HG03025 (cell line): ENCODE measurements at regions not wholly inside any gene's neighbourhood (a gene's known extent, or its start where the extent isn't known, plus 50 kb on each side); places are given as distances from the start of the nearest gene placed in this dataset.

Experiments
- ATAC-seq: cut with Tn5 transposase; IDR thresholded peaks from one replicate; pipeline ENCODE4 v1.9.1; 2021; ENCODE audit warnings: mild to moderate bottlenecking, moderate library complexity; ENCODE audit not compliant: unreplicated experiment, low FRiP score

GRCh38 chr13:109545931-109546330 lies 240.5 kb downstream of the IRS2 start:
- ATAC-seq: no peak

- no peak for ATAC-seq
Observed at GRCh38 chr13:109541081-109541480, 245.3 kb downstream of the IRS2 start.

DNA sequence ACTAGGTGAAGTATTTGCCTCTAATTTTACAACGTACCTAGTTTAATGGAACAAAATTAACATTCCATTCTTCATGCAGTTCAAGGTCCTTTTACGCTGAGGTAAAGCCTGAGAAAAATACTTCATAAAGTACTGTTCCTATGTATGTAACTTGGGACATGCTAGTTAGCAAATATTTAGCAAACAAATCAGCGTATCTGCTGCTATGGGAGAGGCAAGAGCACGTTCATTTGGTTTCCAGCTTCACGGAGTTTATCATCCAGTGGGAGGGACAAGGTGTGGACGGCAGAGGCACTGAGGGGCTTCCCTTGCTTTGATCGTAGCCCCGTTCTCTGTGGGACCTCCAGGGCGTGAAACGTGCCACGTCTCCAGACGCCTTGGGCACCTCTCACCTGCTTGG lies 248.8 kb downstream of the IRS2 start:
- ATAC-seq: no peak

GRCh38 chr13:109533350-109533749 lies 253.0 kb downstream of the IRS2 start:
- ATAC-seq: no peak

- no peak for ATAC-seq
Observed at GRCh38 chr13:109529964-109530363, 256.4 kb downstream of the IRS2 start.

DNA sequence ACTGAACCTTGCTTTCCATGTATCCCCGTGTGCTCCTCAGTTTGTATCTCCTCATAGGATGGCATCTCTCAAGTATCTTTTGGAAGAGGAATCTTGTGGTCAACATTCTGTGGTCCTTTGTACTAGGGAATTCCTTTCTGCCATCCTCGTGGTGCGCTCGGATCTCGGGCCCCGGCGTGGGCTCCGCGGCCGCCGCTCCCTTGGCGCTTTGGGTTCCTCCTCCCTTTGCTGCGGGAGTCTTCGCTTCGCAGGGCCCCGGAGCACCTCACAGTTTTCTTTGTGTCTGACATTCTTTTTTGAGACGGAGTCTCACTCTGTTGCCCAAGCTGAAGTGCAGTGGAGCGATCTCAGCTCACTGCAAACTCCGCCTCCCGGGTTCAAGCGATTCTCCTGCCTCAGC lies 264.7 kb downstream of the IRS2 start:
- ATAC-seq: no peak

DNA sequence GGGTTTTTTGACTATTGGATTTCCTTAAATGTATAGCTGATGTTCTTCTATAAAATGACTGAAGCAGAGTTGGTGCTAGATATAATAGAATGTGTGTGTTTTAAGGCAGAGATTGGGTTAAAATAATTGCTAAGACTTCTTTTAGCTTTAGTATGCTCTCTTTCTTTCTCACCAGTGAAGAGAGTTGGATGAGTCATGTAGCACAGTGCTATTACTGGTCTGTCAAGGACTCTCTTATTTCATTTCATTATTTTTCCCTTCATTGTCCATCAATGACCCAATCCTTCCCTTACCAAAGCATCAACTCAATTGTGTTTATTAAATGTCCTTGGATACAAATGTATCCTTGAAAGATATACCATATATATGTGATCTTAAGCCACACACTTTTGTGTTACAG lies 268.9 kb downstream of the IRS2 start:
- no peak for ATAC-seq

DNA sequence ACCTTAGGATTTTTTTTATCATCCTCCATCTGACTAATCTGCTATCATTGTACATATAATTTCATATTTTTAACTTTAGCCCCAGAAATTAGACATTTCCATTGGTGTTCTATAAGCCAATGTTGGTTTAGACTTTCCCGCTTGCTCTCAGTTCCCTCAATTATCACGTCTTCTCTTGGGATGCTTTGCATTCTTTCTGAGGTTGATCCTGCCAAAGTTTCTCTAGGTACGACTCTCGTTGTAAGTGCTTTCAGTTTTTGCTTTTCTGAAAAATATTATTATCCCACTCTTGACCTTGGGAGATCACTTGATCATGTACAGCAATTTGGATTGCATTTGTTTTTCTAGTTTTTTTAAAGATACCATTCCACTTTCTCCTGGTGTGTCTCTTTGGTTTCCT lies 270.2 kb downstream of the IRS2 start:
- no peak for ATAC-seq

DNA sequence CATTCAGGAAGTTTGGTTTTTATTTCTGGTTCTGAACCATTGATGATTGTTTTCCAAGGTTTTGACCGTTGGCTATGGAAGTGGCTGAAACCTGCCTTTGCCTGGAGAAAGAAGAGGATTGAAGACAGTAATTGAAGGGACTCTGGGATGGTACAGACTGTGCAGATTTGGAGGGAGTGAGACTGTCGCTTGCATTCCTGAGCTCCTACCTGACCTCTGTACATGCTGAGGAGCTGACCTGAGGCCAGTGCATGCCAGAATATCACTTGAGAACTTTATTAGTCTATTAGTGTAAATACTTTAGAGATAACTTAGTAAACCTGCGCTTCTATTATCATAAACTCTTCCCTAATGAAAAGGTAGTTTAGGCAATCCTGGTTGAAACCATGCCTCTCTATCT lies 276.4 kb downstream of the IRS2 start:
- ATAC-seq: no peak

DNA sequence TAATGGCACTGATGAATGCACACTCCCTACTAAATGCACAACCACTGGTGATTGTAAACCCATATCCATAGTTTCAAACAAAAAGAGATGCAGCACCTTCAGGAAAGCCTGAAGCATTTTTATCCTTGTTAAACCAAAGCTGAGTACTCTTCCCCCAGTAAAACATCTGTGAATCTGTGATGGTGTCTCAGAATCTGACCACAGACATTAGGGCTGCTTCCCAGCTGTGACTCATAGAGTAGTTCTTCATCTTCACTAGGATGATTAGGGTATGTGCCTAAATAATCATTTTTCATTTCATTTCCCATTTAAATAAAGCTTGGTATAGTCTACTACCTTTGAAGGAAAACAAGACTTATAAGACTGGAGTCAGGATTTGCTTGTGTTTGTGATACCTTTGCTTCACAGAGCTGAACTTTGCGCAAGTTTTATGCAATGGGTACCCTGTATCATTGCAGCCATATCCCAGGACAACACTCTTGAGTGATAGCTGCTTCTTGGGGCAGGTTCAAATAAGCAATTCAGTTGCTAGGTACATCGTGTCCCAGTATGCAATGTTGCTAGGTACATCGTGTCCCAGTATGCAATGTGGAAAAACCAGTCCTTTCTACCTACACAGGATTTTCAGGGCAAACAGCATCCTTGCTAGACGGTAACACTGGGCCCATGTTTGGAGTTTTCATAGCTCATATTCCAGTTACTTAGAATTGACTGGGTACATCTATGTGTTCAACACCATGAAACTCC lies 277.1 kb downstream of the IRS2 start:
- ATAC-seq: no peak

GRCh38 chr13:109500146-109500773 lies 286.1 kb downstream of the IRS2 start:
- ATAC-seq: no peak

- ATAC-seq: no peak
Observed at GRCh38 chr13:109497917-109498316, 288.5 kb downstream of the IRS2 start.

DNA sequence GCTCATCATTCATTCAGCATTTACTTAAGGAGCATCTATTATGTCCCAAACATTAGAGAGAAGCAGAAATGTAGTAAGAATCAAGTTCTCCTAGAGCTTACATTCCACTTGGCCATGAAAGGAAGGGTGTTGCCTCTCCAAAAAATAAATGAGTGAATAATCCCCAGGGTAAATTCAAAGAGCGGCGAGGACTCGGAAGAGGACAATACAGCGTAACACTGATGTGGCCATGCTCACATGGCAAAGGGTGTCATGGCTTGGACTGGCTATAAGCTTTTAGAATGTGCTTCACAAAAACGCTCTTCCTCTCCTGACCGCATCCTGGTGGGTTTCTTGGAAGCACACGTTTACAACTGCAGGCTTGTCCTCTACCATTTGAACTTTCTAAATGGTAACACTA lies 290.2 kb downstream of the IRS2 start:
- ATAC-seq: no peak

DNA sequence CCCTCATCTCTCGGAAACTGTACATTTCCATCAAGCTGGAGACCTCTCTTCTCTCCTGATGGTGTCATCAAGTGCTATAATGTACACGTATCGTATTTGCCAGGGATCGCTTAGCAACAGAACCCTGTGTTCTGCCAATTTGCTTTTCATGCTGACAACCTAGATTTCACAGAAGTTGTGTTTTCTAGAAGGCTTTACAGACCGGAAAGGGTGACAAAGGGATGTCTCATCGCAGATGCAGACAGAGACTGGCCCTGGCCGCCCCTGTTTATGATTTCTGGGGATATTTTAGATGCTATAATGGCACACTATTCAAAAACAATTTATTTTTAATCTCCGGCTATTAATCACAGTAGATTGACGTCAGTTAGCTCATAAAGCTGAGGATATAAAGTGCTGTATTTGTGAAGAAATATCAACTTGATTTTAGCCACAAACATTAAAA lies 291.4 kb downstream of the IRS2 start:
- ATAC-seq: no peak

DNA sequence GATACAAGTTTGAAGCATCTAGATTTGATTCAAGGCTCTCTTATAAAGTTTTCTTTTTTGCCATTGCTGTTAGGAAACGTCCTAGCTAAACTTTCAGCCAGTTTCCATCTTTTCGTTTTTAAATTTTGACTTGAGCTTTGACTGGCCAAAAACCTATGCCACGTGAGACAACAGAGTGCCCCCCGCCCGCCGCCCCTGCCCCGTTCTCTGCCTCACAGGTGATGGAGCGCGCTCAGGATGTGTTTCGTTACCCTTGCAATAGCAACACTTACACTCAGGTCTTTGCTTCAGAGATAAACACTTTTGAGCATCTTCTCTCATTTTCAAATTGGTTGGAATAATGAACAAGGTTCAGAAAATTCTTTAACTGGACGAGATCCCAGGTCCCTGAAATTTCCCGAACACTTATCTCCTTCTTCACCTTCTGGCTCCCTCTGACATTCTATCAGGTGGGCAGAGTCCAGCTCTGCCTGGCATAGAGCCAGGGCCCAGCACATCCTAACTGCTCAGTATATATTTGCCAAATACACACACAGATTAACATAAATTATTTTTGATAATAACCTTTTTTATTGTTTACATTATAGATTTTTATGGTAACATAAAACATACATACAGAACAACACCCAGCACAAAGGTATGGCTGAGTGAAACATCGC lies 301.1 kb downstream of the IRS2 start:
- no peak for ATAC-seq

DNA sequence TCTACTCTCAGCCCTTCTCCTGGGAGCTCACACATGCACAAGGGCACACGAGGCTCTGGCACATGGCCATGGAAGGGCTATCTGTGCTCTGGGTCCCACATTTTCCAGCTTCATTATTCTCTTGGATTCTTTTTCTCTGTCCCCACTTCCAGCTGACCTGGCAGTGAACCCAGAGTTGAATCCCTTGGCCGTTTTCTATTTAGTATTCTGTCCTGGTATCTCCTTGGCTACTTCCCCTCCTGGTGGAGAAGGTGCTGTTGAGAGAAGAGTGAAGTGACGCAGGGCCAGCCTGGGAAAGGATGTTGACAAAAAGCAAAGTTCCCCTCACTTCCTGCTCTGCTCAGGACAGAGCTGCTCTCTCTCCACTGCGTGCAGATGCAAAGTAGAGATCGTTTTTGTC lies 303.1 kb downstream of the IRS2 start:
- ATAC-seq: no peak

DNA sequence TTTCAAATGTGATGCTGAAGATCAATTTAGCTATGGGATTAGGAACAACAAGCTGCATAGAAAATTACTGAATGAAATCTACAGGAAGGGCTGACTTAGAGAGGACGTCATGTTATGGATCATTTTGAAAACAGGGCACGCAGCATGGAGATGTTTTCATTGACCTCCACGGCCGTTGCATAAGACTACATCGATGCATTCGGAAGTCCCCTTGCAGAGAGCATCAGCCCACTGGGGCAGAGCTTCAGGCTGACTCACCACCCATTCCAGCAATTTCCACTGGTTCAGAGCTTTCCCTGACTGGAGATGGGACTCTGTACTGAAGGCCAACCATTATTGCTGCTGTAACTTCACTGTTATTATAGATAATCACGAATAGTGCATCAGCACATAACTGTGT lies 305.3 kb downstream of the IRS2 start:
- ATAC-seq: no peak

GRCh38 chr13:109480011-109480955 lies 306.1 kb downstream of the IRS2 start:
- ATAC-seq: no peak

- ATAC-seq: no peak
Observed at GRCh38 chr13:109479534-109479933, 306.8 kb downstream of the IRS2 start.

DNA sequence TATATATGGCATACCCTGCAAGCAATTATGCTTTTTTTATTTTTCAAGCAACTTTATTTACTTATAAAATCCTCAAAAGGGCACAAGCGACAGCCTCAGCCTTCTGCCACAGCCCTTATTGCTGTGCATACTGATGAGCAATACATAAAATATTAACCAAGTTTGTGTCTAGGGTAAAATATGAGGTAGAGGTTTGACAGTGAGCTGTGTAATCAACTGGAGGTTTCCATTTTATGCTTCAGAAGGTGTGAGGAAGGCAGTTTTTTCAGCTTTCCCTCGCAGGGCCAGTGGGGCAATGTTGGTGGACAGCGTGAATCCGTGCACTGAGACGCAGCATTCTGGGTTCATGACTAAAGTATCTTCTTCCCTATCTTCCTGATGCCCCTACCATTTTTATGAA lies 310.4 kb downstream of the IRS2 start:
- ATAC-seq: no peak

- no peak for ATAC-seq
Observed at GRCh38 chr13:109468123-109468522, 318.3 kb downstream of the IRS2 start.
